ENCODE measurements at regions not wholly inside any gene's neighbourhood (a gene's known extent, or its start where the extent isn't known, plus 50 kb on each side); places are given as distances from the start of the nearest gene placed in this dataset.
A peak's percentile ranks its signal among the peaks of the same experiment; 100 is the strongest.

GRCh38 chr3:118557513-118557912, 477.1 kb downstream of the IGSF11 start:
- DNase-seq = no peak
- Mint-ChIP-seq H3K4me3 (no peak overlapping the region), H3K4me1 (no peaks in the 10 kb centered on the region), H3K27ac (no peak overlapping the region), H3K27me3 (ENCODE audit: low read depth, poor library complexity) (no peaks in the 10 kb centered on the region), H3K9me3 (no peaks in the 10 kb centered on the region), H3K36me3 (ENCODE audit: low read depth) (no peaks in the 10 kb centered on the region)
- TF ChIP-seq CTCF (IDR thresholded peaks at IDR 0.05) = no peak

GRCh38 chr3:118559286-118559685, 475.4 kb downstream of the IGSF11 start:
- H3K27me3 Mint-ChIP-seq (ENCODE audit: low read depth, poor library complexity) = no peaks in the 10 kb centered on the region
- no peak for TF ChIP-seq CTCF (IDR thresholded peaks at IDR 0.05)
- no peaks in the 10 kb centered on the region for H3K36me3 Mint-ChIP-seq (ENCODE audit: low read depth)
- H3K27ac Mint-ChIP-seq = no peak overlapping the region
- no peaks in the 10 kb centered on the region for H3K9me3 Mint-ChIP-seq
- no peaks in the 10 kb centered on the region for H3K4me1 Mint-ChIP-seq
- H3K4me3 Mint-ChIP-seq = no peak overlapping the region
- no peak for DNase-seq

GRCh38 chr3:118564800-118565199, 469.8 kb downstream of the IGSF11 start:
- H3K36me3 Mint-ChIP-seq (ENCODE audit: low read depth) = peaks cover 5% of the 10 kb centered on the region
- peaks cover 27% of the 10 kb centered on the region for H3K9me3 Mint-ChIP-seq
- DNase-seq = no peak
- H3K4me3 Mint-ChIP-seq = no peak overlapping the region
- no peaks in the 10 kb centered on the region for H3K27me3 Mint-ChIP-seq (ENCODE audit: low read depth, poor library complexity)
- TF ChIP-seq CTCF (IDR thresholded peaks at IDR 0.05) = no peak
- no peaks in the 10 kb centered on the region for H3K4me1 Mint-ChIP-seq
- H3K27ac Mint-ChIP-seq = no peak overlapping the region

GRCh38 chr3:118573912-118574311, 460.7 kb downstream of the IGSF11 start:
- no peaks in the 10 kb centered on the region for H3K27me3 Mint-ChIP-seq (ENCODE audit: low read depth, poor library complexity)
- DNase-seq = no peak
- peaks cover under 1% of the 10 kb centered on the region for H3K36me3 Mint-ChIP-seq (ENCODE audit: low read depth)
- H3K4me1 Mint-ChIP-seq = peaks cover 8% of the 10 kb centered on the region
- H3K27ac Mint-ChIP-seq = no peak overlapping the region
- H3K9me3 Mint-ChIP-seq = peaks cover 23% of the 10 kb centered on the region
- TF ChIP-seq CTCF (IDR thresholded peaks at IDR 0.05) = no peak
- H3K4me3 Mint-ChIP-seq = no peak overlapping the region

GRCh38 chr3:118577055-118577777, 457.4 kb downstream of the IGSF11 start:
- Mint-ChIP-seq H3K27ac (peak overlapping the region; percentile 85), H3K9me3 (no peaks in the 10 kb centered on the region), H3K4me1 (peaks cover 8% of the 10 kb centered on the region), H3K27me3 (ENCODE audit: low read depth, poor library complexity) (no peaks in the 10 kb centered on the region), H3K36me3 (ENCODE audit: low read depth) (no peaks in the 10 kb centered on the region), H3K4me3 (no peak overlapping the region)
- no peak for TF ChIP-seq CTCF (IDR thresholded peaks at IDR 0.05)
- DNase-seq = no peak

- no peak for TF ChIP-seq CTCF (IDR thresholded peaks at IDR 0.05)
- Mint-ChIP-seq H3K36me3 (ENCODE audit: low read depth) (no peaks in the 10 kb centered on the region), H3K27ac (no peak overlapping the region)
Measured at GRCh38 chr3:118578559-118578958, 456.1 kb downstream of the IGSF11 start.

More at GRCh38 chr3:118578559-118578958, 456.1 kb downstream of the IGSF11 start:
- Mint-ChIP-seq H3K4me1 (peaks cover 8% of the 10 kb centered on the region), H3K27me3 (ENCODE audit: low read depth, poor library complexity) (no peaks in the 10 kb centered on the region), H3K4me3 (no peak overlapping the region), H3K9me3 (no peaks in the 10 kb centered on the region)
- DNase-seq = no peak

Data from nephron progenitor cell (in vitro differentiated cells).